Lower lobe of right lung (tissue), 2 donors: ENCODE measurements at regions not wholly inside any gene's neighbourhood (a gene's known extent, or its start where the extent isn't known, plus 50 kb on each side); places are given as distances from the start of the nearest gene placed in this dataset.

ENCODE experiments used
- ATAC-seq, 2 donors: fragments of 200-7000 bp; cut with Tn5 transposase; one replicate each; pipeline ENCODE4 v1.9.1; 2020 to 2022; ENCODE audit warnings: mild to moderate bottlenecking in 2 of 2, moderate library complexity in 2 of 2
- DNase-seq: peaks from one replicate; pipeline ENCODE4 v3.0.0-alpha.2; 2020
- H3K27ac ChIP-seq: fragments of 200-600 bp; one replicate; pipeline ENCODE4 v1.8.0; 2022
- H3K27me3 ChIP-seq: fragments of 200-600 bp; one replicate; pipeline ENCODE4 v1.8.0; 2022; ENCODE audit warnings: low read depth
- H3K36me3 ChIP-seq: fragments of 200-600 bp; one replicate; pipeline ENCODE4 v1.8.0; 2022; ENCODE audit warnings: mild to moderate bottlenecking
- H3K4me1 ChIP-seq: fragments of 200-600 bp; one replicate; pipeline ENCODE4 v1.8.0; 2022
- H3K4me3 ChIP-seq: fragments of 200-600 bp; one replicate; pipeline ENCODE4 v1.8.0; 2022; ENCODE audit warnings: mild to moderate bottlenecking
- H3K9me3 ChIP-seq: fragments of 200-600 bp; one replicate; pipeline ENCODE4 v1.8.0; 2022
- CTCF ChIP-seq: fragments of 200-600 bp; IDR thresholded peaks from one replicate; pipeline ENCODE4 v1.8.0; 2022; ENCODE audit warnings: antibody characterized with exemption, mild to moderate bottlenecking
- intact Hi-C: fragments of 100-400 bp; cut with DNase I; formaldehyde crosslinking; loops from one replicate; pipeline ENCODE4 v1.11.0; 2022
- donor health status: DM: no; HTN: yes; CAD: no; lungs with severe emphysema.

- Histone ChIP-seq H3K27ac (no peak overlapping the region), H3K9me3 (no peaks in the 10 kb centered on the region), H3K36me3 (no peaks in the 10 kb centered on the region), H3K27me3 (no peaks in the 10 kb centered on the region), H3K4me1 (no peaks in the 10 kb centered on the region), H3K4me3 (no peak overlapping the region)
- TF ChIP-seq CTCF: no peak
- intact Hi-C loops: no loop called here
- ATAC-seq (no peak), DNase-seq (no peak)
These were observed 82.9 kb upstream of the APBB1IP start for GRCh38 chr10:26355241-26355640.

- no peaks in the 10 kb centered on the region for H3K27me3 ChIP-seq
- no peaks in the 10 kb centered on the region for H3K4me1 ChIP-seq
- no peak for TF ChIP-seq CTCF
- intact Hi-C loops: no loop called here
- ATAC-seq (no peak), DNase-seq (no peak)
- no peaks in the 10 kb centered on the region for H3K36me3 ChIP-seq
- no peak overlapping the region for H3K4me3 ChIP-seq
- H3K27ac ChIP-seq: no peak overlapping the region
- H3K9me3 ChIP-seq: no peaks in the 10 kb centered on the region
These were observed 80.9 kb upstream of the APBB1IP start for GRCh38 chr10:26357203-26357602.

- intact Hi-C loops: no loop called here
- no peak for TF ChIP-seq CTCF
- no peak overlapping the region for H3K4me3 ChIP-seq
- H3K27ac ChIP-seq: no peak overlapping the region
- H3K4me1 ChIP-seq: no peaks in the 10 kb centered on the region
- ATAC-seq (no peak), DNase-seq (no peak)
- no peaks in the 10 kb centered on the region for H3K27me3 ChIP-seq
- no peaks in the 10 kb centered on the region for H3K9me3 ChIP-seq
- no peaks in the 10 kb centered on the region for H3K36me3 ChIP-seq
These were observed 80.1 kb upstream of the APBB1IP start for GRCh38 chr10:26358071-26358470.

GRCh38 chr10:26359670-26360069 is 78.5 kb upstream of the APBB1IP start:
- Histone ChIP-seq H3K4me1 (no peaks in the 10 kb centered on the region), H3K4me3 (no peak overlapping the region), H3K27me3 (no peaks in the 10 kb centered on the region), H3K27ac (no peak overlapping the region), H3K9me3 (no peaks in the 10 kb centered on the region), H3K36me3 (no peaks in the 10 kb centered on the region)
- ATAC-seq (no peak), DNase-seq (no peak)
- intact Hi-C loops: no loop called here
- TF ChIP-seq CTCF: no peak

GRCh38 chr10:26361351-26361750 is 76.8 kb upstream of the APBB1IP start:
- DNase-seq (no peak), ATAC-seq (no peak)
- Histone ChIP-seq H3K9me3 (no peaks in the 10 kb centered on the region), H3K36me3 (no peaks in the 10 kb centered on the region), H3K4me1 (no peaks in the 10 kb centered on the region), H3K27ac (no peak overlapping the region), H3K4me3 (no peak overlapping the region), H3K27me3 (no peaks in the 10 kb centered on the region)
- intact Hi-C loops: no loop called here
- no peak for TF ChIP-seq CTCF

GRCh38 chr10:26361971-26362370 is 76.2 kb upstream of the APBB1IP start:
- intact Hi-C loops: no loop called here
- H3K36me3 ChIP-seq: no peaks in the 10 kb centered on the region
- DNase-seq (no peak), ATAC-seq (no peak)
- no peaks in the 10 kb centered on the region for H3K9me3 ChIP-seq
- no peaks in the 10 kb centered on the region for H3K4me1 ChIP-seq
- no peak for TF ChIP-seq CTCF
- no peaks in the 10 kb centered on the region for H3K27me3 ChIP-seq
- H3K4me3 ChIP-seq: no peak overlapping the region
- H3K27ac ChIP-seq: no peak overlapping the region
